NCI-H1105 treated with DMSO at 0.1 percent for 48 hours (cell line): ENCODE measurements at regions not wholly inside any gene's neighbourhood (a gene's known extent, or its start where the extent isn't known, plus 50 kb on each side); places are given as distances from the start of the nearest gene placed in this dataset.

ENCODE experiments used
- DNase-seq: peaks from one replicate; lab custom pipeline; 2025; lab: John Stamatoyannopoulos, UW

- peak; percentile 90 for DNase-seq
Observed at GRCh38 chr12:95607642-95608041, 56.4 kb upstream of the USP44 start.

- no peak for DNase-seq
Observed at GRCh38 chr12:95605875-95606274, 54.6 kb upstream of the USP44 start.

DNA sequence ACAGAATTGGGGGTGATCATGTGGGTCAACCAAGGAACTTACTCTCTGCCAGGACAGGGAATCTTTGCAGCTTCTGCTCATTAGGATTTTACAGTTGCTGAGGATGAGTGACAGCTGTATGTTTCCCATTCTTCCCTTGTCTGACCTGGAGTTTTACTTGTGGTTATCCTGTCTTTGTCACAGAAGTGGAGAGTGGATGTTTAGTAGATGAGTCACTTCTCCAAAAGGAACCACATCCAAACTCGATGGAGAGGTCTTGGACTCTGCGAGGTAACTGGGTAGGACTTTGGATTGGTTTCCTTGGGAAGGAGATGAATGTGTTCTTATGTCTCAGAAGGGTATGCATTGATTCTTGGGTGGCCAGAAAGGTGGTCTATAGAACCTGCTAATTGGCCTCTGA is 53.8 kb upstream of the USP44 start:
- DNase-seq = no peak

DNA sequence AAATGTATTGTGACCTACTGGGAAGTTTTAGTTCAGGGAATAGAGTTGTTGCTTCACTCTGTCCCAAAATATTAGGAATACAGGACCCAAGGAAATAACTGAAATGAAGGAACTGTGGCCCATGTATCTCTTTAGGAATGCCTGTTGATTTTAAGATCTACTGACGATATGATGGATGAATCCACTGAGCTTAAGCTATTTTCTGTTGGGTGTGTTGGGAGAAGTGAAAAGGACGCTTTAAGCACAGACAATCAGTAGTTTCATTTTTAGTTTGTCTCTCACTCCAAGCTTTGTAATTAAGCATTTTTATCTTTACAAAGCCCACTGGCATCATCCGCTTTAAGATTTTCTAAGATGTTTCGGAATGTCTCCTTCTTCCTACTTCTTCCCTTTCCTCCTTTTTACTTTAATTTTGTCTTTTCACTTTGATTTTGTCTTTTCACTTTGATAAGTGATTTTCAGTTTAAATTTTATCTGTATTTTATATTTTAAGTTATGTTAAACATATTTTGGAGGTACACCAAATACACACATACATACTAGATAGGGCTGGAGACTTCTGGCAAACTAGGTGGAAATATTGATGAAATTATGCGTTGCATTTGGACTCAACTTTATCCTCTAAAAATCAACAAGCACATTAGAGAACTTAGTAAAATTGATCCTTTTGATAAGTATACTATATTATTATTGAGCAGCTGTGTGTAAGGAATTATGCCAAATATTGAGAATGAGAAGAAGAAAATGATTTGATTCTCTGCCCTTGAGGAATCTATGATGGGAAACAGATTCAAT is 52.3 kb upstream of the USP44 start:
- no peak for DNase-seq

DNA sequence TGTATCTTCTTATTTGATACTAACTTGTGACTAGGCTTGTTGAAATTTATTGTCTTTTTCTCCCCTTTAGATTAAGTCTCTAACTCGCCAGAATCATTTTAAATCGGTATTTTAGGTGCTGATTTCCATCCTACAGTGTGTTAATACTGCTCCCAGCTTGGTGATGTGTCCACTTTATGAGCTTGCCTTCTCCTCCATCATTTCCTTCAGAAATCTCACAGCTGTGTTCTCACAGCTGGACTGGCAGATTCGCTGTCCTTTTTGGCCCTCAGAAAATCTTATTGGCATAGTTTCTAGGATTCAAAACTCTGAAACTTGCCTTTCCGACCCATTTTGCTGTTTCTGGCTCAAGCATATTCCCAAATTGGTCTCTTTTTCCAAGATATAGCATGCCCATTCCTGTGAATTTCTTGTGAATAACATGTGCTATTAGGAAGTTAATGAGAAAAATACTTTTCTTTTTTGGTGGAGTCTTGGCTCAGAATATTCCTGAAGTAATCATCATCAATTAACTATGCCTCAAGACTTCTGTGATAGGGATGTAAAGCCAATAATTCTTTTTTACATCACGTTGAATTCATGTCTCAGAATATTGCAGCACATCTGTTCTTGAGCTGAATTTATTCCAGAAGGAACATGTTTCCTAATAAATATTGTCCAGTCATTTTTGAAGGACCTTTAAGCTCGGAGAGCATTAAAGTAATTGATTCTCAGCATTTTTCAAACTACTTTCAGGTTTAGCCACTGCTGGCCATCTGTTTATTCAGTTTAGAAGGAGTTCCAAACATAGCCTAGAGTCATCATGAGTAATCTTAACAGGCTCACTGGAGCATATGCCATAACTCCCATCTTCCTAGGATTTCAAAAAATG is 50.0 kb upstream of the USP44 start:
- DNase-seq = no peak
